Right lobe of liver (tissue), 4 donors: ENCODE measurements at regions not wholly inside any gene's neighbourhood (a gene's known extent, or its start where the extent isn't known, plus 50 kb on each side); places are given as distances from the start of the nearest gene placed in this dataset.
"Not testable (repeated sequence)": the region's sequence is repeated elsewhere in the genome, so short reads cannot be mapped to it uniquely, and the experiment has no call there.

ENCODE experiments used
- CTCF ChIP-seq, 4 donors: fragments of 200-600 bp in 3 of 4; fragments of 450-650 bp in 1 of 4; IDR thresholded peaks; one replicate each; pipeline versions ENCODE4 v1.5.1 to v1.8.0; 2016 to 2022; ENCODE audit warnings: antibody characterized with exemption in 4 of 4, mild to moderate bottlenecking in 2 of 4
- POLR2A ChIP-seq: fragments of 450-650 bp; IDR thresholded peaks from one replicate; pipeline ENCODE4 v1.6.1; 2017; ENCODE audit warnings: antibody characterized with exemption, mild to moderate bottlenecking
- donor health status: DM: no; HTN: no; CAD: no.
- donor health status: DM: no; HTN: no; CAD: no.
- donor health status: DM: no; HTN: yes; CAD: no.

DNA sequence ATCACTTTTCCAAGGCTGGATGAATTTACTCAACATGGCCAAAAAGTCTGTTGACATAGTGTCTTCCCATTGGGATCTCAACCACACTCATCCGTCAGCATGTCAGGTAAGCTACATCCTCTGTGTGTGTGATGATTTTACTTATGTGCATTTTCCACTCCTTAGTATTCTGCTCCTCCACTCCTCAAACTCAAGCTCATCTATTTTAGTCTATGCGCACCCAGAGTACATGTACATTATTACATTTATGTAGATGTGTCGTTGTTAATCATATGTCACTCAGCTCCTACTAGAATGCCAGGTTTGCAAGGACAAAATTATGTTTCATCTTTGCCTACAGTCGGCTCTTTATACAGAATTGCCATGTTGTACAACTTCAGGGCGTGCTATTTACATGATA lies 216.0 kb downstream of the ZNF37A start:
- TF ChIP-seq CTCF (IDR thresholded peaks at IDR 0.05); POLR2A: not testable (repeated sequence)
